Right atrium auricular region (tissue), 2 donors: ENCODE measurements at regions not wholly inside any gene's neighbourhood (a gene's known extent, or its start where the extent isn't known, plus 50 kb on each side); places are given as distances from the start of the nearest gene placed in this dataset.

Experiments
- DNase-seq: peaks from one replicate; pipeline ENCODE4 v3.0.0-alpha.2; 2019; ENCODE audit warnings: low spot score
- H3K27ac ChIP-seq, 2 donors: fragments of 200-600 bp; sonication (generic); 1 replicate in 1 of 2; 2 replicates in 1 of 2; pipeline ENCODE4 v1.5.1; 2016 to 2019
- H3K27me3 ChIP-seq, 2 donors: fragments of 200-600 bp; sonication (generic); one replicate each; pipeline versions ENCODE4 v1.5.1 to v1.6.0; 2017 to 2019
- H3K36me3 ChIP-seq: fragments of 200-600 bp; sonication (generic); one replicate; pipeline ENCODE4 v1.5.1; 2016
- H3K4me1 ChIP-seq, 2 donors: fragments of 200-600 bp; sonication (generic); one replicate each; pipeline versions ENCODE4 v1.5.1 to v1.6.0; 2017 to 2019
- H3K4me3 ChIP-seq, 2 donors: fragments of 200-600 bp; sonication (generic); 1 replicate in 1 of 2; 2 replicates in 1 of 2; pipeline ENCODE4 v1.5.1; 2017 to 2019; ENCODE audit warnings: mild to moderate bottlenecking in 1 of 2, moderate library complexity in 1 of 2
- H3K9me3 ChIP-seq, 2 donors: fragments of 200-600 bp; sonication (generic); one replicate each; pipeline ENCODE4 v1.5.1; 2019
- CTCF ChIP-seq, 2 donors: fragments of 200-600 bp; sonication (generic); IDR thresholded peaks; one replicate each; pipeline ENCODE4 v1.5.1; 2019; ENCODE audit warnings: antibody characterized with exemption in 2 of 2

- Histone ChIP-seq H3K4me1 (no peaks in the 10 kb centered on the region), H3K9me3 (no peaks in the 10 kb centered on the region), H3K36me3 (no peaks in the 10 kb centered on the region), H3K27ac (no peak overlapping the region), H3K27me3 (no peaks in the 10 kb centered on the region), H3K4me3 (no peak overlapping the region)
- DNase-seq = no peak
- TF ChIP-seq CTCF (IDR thresholded peaks at IDR 0.05) = no peak
These were observed 122.7 kb upstream of the TNC start for GRCh38 chr9:115240676-115241075.

- DNase-seq = no peak
- H3K36me3 ChIP-seq = no peaks in the 10 kb centered on the region
- no peak for TF ChIP-seq CTCF (IDR thresholded peaks at IDR 0.05)
- H3K4me3 ChIP-seq = no peak overlapping the region
- H3K9me3 ChIP-seq = no peaks in the 10 kb centered on the region
- H3K4me1 ChIP-seq = no peaks in the 10 kb centered on the region
- no peaks in the 10 kb centered on the region for H3K27me3 ChIP-seq
- no peak overlapping the region for H3K27ac ChIP-seq
These were observed 123.7 kb upstream of the TNC start for GRCh38 chr9:115241641-115242040.

GRCh38 chr9:115249488-115249887 lies 131.5 kb upstream of the TNC start:
- Histone ChIP-seq H3K36me3 (no peaks in the 10 kb centered on the region), H3K4me1 (no peaks in the 10 kb centered on the region), H3K9me3 (peaks cover 0 to 16% of the 10 kb centered on the region in 2 donors), H3K4me3 (no peak overlapping the region), H3K27me3 (no peaks in the 10 kb centered on the region), H3K27ac (no peak overlapping the region)
- TF ChIP-seq CTCF (IDR thresholded peaks at IDR 0.05) = no peak
- DNase-seq = no peak

GRCh38 chr9:115250621-115251032 lies 132.7 kb upstream of the TNC start:
- no peak for TF ChIP-seq CTCF (IDR thresholded peaks at IDR 0.05)
- H3K9me3 ChIP-seq = peaks cover 0 to 16% of the 10 kb centered on the region in 2 donors

GRCh38 chr9:115254287-115255180 lies 136.6 kb upstream of the TNC start:
- H3K4me3 ChIP-seq = no peak overlapping the region
- peaks cover 0 to 16% of the 10 kb centered on the region in 2 donors for H3K9me3 ChIP-seq
- H3K27ac ChIP-seq = no peak overlapping the region
- no peaks in the 10 kb centered on the region for H3K36me3 ChIP-seq
- TF ChIP-seq CTCF (IDR thresholded peaks at IDR 0.05) = no peak
- no peaks in the 10 kb centered on the region for H3K4me1 ChIP-seq
- H3K27me3 ChIP-seq = no peaks in the 10 kb centered on the region
- no peak for DNase-seq

More at GRCh38 chr9:115250621-115251032, 132.7 kb upstream of the TNC start:
- no peaks in the 10 kb centered on the region for H3K27me3 ChIP-seq
- no peaks in the 10 kb centered on the region for H3K36me3 ChIP-seq
- H3K4me3 ChIP-seq = no peak overlapping the region
- no peak for DNase-seq
- no peaks in the 10 kb centered on the region for H3K4me1 ChIP-seq
- no peak overlapping the region for H3K27ac ChIP-seq
